ENCODE measurements at regions not wholly inside any gene's neighbourhood (a gene's known extent, or its start where the extent isn't known, plus 50 kb on each side); places are given as distances from the start of the nearest gene placed in this dataset.
A peak's percentile ranks its signal among the peaks of the same experiment; 100 is the strongest.
"Not testable (repeated sequence)": the region's sequence is repeated elsewhere in the genome, so short reads cannot be mapped to it uniquely, and the experiment has no call there.

DNA sequence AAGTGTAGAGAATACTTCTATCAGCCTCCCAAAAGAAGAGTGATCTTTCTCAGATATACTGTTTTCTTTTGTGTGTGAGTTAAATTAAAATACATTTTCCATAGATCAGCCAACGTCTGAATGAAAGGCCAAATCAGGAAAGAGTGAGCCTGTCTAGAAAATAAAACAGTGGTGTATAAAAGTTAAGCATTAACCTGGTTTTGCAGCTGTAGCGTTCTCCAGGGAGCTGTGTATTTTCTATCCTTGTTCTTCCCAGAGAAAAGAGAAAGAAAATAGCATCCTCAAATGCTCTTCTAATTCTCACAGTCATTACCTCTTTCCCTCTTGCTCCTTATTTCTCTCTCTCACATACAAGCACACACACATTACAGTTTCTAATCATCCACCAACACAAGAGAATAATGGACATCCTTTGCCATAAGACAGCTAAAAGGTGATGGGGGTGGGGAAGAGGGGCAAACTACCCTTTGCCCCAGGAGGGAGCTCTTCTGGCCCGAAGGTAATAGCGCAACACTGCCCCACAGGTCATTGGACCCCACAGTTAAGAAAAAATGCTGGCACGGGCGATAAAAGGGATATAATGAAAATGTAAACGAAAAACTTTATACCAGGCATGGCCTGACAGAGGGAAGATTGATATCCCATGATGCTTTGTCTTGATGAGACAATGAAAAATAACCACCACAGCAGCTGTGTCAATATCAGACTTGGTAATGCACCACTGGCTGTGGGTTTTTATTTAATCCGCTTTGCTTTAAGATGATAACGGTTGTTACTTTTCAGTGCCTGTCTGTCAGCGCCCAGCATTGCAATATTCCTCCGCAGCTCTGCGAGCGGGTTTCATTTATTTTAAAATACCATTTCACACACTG, 150.3 kb downstream of the NUF2 start:
- no peak overlapping the region for H3K4me3 ChIP-seq (ENCODE audit: low read length)
- TF ChIP-seq, protein P1, sequence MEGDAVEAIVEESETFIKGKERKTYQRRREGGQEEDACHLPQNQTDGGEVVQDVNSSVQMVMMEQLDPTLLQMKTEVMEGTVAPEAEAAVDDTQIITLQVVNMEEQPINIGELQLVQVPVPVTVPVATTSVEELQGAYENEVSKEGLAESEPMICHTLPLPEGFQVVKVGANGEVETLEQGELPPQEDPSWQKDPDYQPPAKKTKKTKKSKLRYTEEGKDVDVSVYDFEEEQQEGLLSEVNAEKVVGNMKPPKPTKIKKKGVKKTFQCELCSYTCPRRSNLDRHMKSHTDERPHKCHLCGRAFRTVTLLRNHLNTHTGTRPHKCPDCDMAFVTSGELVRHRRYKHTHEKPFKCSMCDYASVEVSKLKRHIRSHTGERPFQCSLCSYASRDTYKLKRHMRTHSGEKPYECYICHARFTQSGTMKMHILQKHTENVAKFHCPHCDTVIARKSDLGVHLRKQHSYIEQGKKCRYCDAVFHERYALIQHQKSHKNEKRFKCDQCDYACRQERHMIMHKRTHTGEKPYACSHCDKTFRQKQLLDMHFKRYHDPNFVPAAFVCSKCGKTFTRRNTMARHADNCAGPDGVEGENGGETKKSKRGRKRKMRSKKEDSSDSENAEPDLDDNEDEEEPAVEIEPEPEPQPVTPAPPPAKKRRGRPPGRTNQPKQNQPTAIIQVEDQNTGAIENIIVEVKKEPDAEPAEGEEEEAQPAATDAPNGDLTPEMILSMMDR (IDR thresholded peaks at IDR 0.05; ENCODE audit: insufficient read depth, low read depth, low read length, missing control alignments), result no peak
- no peak for DNase-seq (ENCODE audit: low read depth)

DNA sequence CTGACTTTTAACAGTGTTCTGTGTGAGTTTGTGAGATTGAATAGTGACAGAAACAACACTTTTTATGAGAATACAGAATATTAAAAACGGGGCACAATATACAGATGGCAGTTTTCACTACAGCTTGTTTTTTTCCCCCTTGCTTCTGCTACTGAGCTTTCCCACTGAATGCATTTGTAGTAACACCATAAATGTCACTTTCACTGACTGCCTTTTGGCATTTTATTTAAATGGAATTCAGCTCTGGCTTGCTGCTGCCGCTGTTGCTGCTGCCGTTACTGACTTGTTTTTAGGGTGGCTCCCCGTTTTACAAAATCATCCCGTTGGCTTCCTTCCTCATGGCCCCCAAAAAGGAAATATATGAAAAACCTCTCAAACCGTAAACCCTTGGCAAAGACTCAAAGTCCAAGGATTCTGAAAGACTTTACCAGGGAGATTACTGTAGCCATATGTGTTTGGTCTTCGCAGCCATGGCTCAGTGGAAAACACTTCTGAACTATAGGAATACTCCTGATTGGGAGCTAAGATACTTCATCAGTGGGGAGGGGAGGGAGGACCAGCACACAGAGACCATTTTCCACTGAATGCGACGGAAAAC, 151.0 kb downstream of the NUF2 start:
- no peak for DNase-seq (ENCODE audit: low read depth)
- no peak overlapping the region for H3K4me3 ChIP-seq (ENCODE audit: low read length)
- TF ChIP-seq, protein P1 (IDR thresholded peaks at IDR 0.05; ENCODE audit: insufficient read depth, low read depth, low read length, missing control alignments), result no peak

DNA sequence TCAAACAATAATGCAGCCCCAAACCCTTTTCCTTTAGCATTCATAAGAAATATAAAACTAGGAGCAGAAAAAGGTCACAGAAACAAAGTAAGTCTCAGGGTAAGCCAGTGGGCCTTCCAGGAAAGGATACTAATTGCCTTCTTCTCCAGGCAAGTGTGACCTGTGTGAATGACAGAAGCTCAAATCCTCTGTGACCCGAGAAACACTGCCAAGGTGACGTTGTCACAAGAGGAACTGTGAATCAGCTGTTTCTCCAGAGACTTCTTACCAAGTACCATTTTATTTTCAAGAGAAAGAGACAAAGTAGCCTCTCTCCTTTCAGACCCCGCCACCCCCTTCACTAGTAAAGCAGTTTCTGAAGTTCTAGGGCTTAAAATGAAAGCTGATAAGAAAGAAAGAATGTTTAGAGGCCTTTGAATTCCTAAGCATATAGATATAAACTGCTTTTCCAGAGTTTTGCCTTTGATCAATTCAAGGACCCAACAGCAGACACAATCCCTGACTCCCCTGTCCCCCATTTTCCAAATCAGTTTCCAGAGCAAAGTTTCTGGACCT, 155.6 kb downstream of the NUF2 start:
- TF ChIP-seq, protein P1 (IDR thresholded peaks at IDR 0.05; ENCODE audit: insufficient read depth, low read depth, low read length, missing control alignments), result no peak
- no peak for DNase-seq (ENCODE audit: low read depth)
- no peak overlapping the region for H3K4me3 ChIP-seq (ENCODE audit: low read length)

DNA sequence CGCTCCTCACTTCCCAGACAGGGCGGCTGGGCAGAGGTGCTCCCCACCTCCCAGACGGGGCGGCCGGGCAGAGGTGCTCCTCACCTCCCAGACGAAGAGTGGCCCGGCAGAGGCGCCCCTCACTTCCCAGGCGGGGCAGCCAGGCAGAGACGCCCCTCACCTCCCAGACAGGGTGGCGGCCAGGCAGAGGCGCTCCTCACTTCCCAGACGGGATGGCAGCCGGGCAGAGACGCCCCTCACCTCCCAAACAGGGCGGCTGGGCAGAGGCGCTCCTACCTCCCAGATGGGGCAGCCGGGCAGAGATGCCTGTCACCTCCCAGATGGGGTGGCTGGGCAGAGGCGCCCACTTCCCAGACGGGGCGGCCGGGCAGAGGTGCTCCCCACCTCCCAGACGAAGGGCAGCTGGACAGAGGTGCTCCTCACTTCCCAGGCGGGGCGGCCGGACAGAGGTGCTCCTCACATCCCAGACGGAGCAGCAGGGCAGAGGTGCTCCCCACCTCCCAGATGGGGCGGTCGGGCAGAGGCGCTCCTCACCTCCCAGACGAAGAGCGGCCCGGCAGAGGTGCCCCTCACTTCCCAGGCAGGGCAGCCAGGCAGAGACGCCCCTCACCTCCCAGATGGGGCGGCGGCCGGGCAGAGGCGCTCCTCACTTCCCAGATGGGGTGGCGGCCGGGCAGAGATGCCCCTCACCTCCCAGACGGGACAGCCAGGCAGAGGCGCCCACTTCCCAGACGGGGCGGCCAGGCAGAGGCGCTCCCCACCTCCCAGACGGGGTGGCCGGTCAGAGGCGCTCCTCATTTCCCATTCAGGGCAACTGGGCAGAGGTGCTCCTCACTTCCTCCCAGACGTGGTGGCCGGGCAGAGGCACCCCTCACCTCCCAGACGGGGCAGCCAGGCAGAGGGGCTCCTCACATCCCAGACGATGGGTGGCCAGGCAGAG, 176.9 kb downstream of the NUF2 start:
- H3K4me3 ChIP-seq (ENCODE audit: low read length); DNase-seq (ENCODE audit: low read depth): not testable (repeated sequence)

DNA sequence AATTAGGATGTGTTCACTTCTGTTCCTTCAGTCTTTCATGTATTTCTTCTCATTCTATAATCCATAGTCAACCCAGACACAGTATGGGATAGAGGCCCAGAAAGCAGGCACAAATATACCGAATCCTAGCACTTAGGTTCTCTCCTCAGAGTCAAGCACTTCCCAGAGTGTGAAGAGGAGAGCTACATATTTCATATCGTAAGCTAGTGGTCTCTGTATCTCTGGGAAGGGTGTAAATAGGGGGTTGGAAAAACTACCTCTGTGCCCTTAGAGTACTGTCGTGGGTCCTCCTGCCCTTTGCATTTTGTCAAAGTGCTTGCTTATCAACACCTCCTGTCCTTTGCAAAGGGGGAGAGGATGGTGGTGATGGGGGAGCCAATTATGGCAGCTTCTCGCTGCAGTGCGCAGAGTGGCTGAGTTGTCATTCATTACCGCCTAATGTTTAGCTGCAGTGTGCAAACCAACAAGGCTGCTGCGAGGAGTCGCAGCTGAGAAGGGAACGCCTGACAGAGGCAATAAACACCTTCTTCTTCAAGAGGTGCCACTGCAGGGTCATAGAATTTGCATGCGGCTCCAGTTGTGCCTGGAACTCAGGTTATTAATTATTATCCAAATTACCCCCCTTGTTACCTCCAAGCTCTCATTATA, 182.7 kb downstream of the NUF2 start:
- no peak for DNase-seq (ENCODE audit: low read depth)
- TF ChIP-seq, protein P1 (IDR thresholded peaks at IDR 0.05; ENCODE audit: insufficient read depth, low read depth, low read length, missing control alignments), result no peak
- no peak overlapping the region for H3K4me3 ChIP-seq (ENCODE audit: low read length)

DNA sequence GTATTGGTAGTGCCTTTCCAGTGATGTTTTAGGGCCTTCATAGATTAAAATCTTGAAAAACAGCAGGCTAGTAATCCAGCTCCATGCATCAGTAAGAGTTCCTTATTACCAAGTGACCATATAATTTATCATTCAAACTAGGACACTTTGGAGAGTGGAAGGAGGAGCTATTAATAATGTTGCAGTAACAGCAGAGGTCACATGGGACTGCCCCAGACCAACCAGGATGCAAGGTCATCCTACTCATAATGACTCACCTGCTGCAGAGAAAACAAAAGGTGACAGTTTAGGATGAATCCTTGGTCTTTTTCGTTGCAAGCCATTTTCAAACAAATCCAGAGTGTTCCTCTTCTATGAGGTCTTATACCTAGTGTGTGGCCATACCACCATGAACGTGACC, 187.4 kb downstream of the NUF2 start:
- TF ChIP-seq, protein P1 (IDR thresholded peaks at IDR 0.05; ENCODE audit: insufficient read depth, low read depth, low read length, missing control alignments), result no peak
- DNase-seq (ENCODE audit: low read depth), result peak; percentile 13
- no peak overlapping the region for H3K4me3 ChIP-seq (ENCODE audit: low read length)

All from epithelial cell of esophagus (primary cell).